Activated CD4-positive, alpha-beta T cell treated with anti-CD3 and anti-CD28 coated beads, Interleukin-2, amount 50 U/mL, for 48 hours (primary cell): ENCODE measurements at regions not wholly inside any gene's neighbourhood (a gene's known extent, or its start where the extent isn't known, plus 50 kb on each side); places are given as distances from the start of the nearest gene placed in this dataset.

Source experiments
- DNase-seq, 2 experiments: peaks; one replicate each; pipeline ENCODE4 v3.0.0-alpha.2; 2020

- no peak for DNase-seq
Measured at GRCh38 chr1:38569932-38570656, 289.5 kb downstream of the RRAGC start.

GRCh38 chr1:38568061-38568857, 291.3 kb downstream of the RRAGC start:
- DNase-seq, result no peak

- DNase-seq, result no peak
Measured at GRCh38 chr1:38567401-38567800, 292.2 kb downstream of the RRAGC start.

GRCh38 chr1:38565020-38565491, 294.5 kb downstream of the RRAGC start:
- DNase-seq, result no peak

- no peak for DNase-seq
Measured at GRCh38 chr1:38563942-38564735, 295.4 kb downstream of the RRAGC start.

GRCh38 chr1:38561725-38562124, 297.8 kb downstream of the RRAGC start:
- no peak for DNase-seq

GRCh38 chr1:38561110-38561509, 298.5 kb downstream of the RRAGC start:
- DNase-seq, result no peak

- no peak for DNase-seq
Measured at GRCh38 chr1:38560457-38560856, 299.1 kb downstream of the RRAGC start.

- peak; percentile 77 to 83 for DNase-seq
Measured at GRCh38 chr1:38559446-38560165, 300.0 kb downstream of the RRAGC start.

GRCh38 chr1:38558500-38559445, 300.8 kb downstream of the RRAGC start:
- peak; percentile 12 to 19 for DNase-seq

- no peak for DNase-seq
Measured at GRCh38 chr1:38558055-38558454, 301.5 kb downstream of the RRAGC start.

- no peak for DNase-seq
Measured at GRCh38 chr1:38555594-38555993, 304.0 kb downstream of the RRAGC start.

- no peak for DNase-seq
Measured at GRCh38 chr1:38555130-38555529, 304.4 kb downstream of the RRAGC start.

- no peak for DNase-seq
Measured at GRCh38 chr1:38551318-38552307, 308.0 kb downstream of the RRAGC start.

- DNase-seq, result no peak
Measured at GRCh38 chr1:38549191-38549590, 310.4 kb downstream of the RRAGC start.

GRCh38 chr1:38547321-38547720, 312.3 kb downstream of the RRAGC start:
- DNase-seq, result no peak

- no peak for DNase-seq
Measured at GRCh38 chr1:38546636-38547035, 312.9 kb downstream of the RRAGC start.

- DNase-seq, result no peak
Measured at GRCh38 chr1:38541223-38541622, 318.3 kb downstream of the RRAGC start.

GRCh38 chr1:38539931-38540330, 319.6 kb downstream of the RRAGC start:
- no peak for DNase-seq

- DNase-seq, result no peak
Measured at GRCh38 chr1:38538834-38539233, 320.7 kb downstream of the RRAGC start.
